BE2C (cell line): ENCODE measurements at regions not wholly inside any gene's neighbourhood (a gene's known extent, or its start where the extent isn't known, plus 50 kb on each side); places are given as distances from the start of the nearest gene placed in this dataset.

Experiments
- DNase-seq: peaks from one replicate; pipeline ENCODE4 v3.0.0-alpha.2; 2020
- H3K27me3 ChIP-seq: fragments of 250-450 bp; sonication (Bioruptor Pico); 2 replicates; pipeline ENCODE4 v1.5.1; 2020; ENCODE audit warnings: mild to moderate bottlenecking
- H3K36me3 ChIP-seq: fragments of 250-450 bp; sonication (Bioruptor Pico); 2 replicates; pipeline ENCODE4 v1.5.1; 2020; ENCODE audit warnings: mild to moderate bottlenecking
- H3K4me1 ChIP-seq: fragments of 250-450 bp; sonication (Bioruptor Pico); 2 replicates; pipeline ENCODE4 v1.5.1; 2020
- H3K4me3 ChIP-seq: 2 replicates; pipeline ENCODE4 v1.5.1; 2011; ENCODE audit warnings: low read depth, low read length
- H3K9me3 ChIP-seq: fragments of 250-450 bp; sonication (Bioruptor Pico); 2 replicates; pipeline ENCODE4 v1.5.1; 2020
- TF ChIP-seq, protein P1 (sequence below): IDR thresholded peaks from 2 replicates; pipeline ENCODE4 v1.5.1; 2012; ENCODE audit warnings: mild to moderate bottlenecking, low read depth, low read length

DNA sequence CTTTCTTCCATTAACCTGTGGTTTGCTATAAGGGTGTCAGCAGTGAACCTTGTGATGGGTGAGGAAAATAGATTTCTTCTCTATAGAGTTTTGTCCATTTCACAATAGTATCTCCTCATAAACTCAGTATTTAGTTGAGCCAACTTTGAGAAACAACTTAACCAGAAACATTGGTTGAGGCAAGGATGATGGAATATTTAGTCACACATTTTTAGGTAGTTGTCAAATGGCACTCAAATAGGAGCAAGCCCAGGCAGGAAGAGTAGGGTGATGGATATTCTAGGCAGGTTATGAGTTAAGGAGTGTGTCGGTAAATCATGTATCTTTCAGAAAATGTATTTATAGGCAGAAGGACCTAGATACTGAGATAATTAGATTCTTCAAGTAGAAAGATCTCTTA, 1267.6 kb downstream of the SLC16A7 start:
- no peaks in the 10 kb centered on the region for H3K27me3 ChIP-seq
- DNase-seq, result no peak
- H3K4me1 ChIP-seq, result no peaks in the 10 kb centered on the region
- H3K9me3 ChIP-seq, result no peaks in the 10 kb centered on the region
- H3K4me3 ChIP-seq, result no peak overlapping the region
- no peaks in the 10 kb centered on the region for H3K36me3 ChIP-seq
- TF ChIP-seq, protein P1, sequence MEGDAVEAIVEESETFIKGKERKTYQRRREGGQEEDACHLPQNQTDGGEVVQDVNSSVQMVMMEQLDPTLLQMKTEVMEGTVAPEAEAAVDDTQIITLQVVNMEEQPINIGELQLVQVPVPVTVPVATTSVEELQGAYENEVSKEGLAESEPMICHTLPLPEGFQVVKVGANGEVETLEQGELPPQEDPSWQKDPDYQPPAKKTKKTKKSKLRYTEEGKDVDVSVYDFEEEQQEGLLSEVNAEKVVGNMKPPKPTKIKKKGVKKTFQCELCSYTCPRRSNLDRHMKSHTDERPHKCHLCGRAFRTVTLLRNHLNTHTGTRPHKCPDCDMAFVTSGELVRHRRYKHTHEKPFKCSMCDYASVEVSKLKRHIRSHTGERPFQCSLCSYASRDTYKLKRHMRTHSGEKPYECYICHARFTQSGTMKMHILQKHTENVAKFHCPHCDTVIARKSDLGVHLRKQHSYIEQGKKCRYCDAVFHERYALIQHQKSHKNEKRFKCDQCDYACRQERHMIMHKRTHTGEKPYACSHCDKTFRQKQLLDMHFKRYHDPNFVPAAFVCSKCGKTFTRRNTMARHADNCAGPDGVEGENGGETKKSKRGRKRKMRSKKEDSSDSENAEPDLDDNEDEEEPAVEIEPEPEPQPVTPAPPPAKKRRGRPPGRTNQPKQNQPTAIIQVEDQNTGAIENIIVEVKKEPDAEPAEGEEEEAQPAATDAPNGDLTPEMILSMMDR, result no peak

DNA sequence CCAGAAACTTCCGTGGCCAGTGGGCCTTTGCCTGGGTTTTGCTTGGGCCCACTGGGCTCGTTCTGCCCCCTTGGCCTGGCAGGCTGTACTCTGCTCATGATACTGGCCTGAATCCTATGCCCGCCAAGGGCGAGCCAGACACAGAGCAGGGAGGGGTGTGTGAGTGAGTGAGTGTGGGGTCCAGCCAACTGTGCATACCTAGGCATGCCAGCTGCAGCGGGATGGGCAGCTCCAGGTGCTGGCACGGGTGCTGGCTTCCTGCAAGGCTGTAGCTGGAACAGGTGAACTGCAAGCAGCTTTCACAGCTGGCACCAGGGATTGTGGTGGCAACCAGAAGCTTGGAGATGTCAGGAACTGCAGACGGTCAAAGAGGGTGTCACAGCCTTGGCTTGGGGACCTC, 1276.4 kb downstream of the SLC16A7 start:
- H3K27me3 ChIP-seq, result no peaks in the 10 kb centered on the region
- no peaks in the 10 kb centered on the region for H3K36me3 ChIP-seq
- no peaks in the 10 kb centered on the region for H3K4me1 ChIP-seq
- DNase-seq, result no peak
- H3K9me3 ChIP-seq, result no peaks in the 10 kb centered on the region
- H3K4me3 ChIP-seq, result no peak overlapping the region
- TF ChIP-seq, protein P1, result no peak

DNA sequence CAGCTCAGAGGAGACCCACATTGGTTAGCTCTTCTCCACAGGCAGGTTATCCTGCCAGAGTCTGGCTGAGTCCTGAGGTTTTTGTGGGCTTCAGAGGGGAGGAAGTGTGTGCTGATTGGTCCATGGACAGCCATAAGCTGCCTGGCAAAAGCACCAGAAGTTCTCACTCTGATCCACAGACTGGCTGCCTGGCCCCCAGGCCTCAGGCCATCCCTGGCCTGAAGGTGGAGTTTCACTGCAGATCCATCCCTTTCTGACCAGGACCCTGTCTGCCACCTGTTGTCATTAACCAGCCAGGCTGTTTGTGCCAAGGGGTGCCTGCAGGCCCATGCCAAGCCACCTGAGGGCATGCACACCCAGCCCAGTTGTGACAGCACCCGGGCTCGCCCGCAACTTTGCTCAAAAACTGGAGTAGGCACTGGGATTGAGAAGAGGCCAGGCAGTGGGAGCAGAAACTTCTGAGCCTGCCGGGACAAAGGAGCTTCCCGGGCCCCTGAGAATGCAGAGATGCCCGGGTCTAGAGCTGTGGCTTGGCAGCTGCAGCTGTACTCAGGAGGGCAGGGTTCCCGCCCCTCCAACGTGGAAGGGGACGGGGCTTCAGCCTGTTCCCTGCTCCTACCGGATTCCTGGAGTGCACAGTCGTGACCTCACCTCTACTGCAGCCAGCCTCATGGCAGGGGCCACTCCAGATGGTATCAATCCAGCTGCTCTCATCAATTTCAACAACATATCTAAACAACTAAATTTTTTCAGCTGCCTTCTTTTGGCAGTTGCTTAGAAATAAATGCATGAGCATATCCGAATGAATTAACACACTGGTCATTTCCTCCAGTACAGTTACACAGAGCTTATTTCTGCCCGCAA, 1277.3 kb downstream of the SLC16A7 start:
- DNase-seq, result no peak
- H3K36me3 ChIP-seq, result no peaks in the 10 kb centered on the region
- H3K4me1 ChIP-seq, result no peaks in the 10 kb centered on the region
- H3K9me3 ChIP-seq, result no peaks in the 10 kb centered on the region
- TF ChIP-seq, protein P1, result no peak
- no peaks in the 10 kb centered on the region for H3K27me3 ChIP-seq
- no peak overlapping the region for H3K4me3 ChIP-seq

DNA sequence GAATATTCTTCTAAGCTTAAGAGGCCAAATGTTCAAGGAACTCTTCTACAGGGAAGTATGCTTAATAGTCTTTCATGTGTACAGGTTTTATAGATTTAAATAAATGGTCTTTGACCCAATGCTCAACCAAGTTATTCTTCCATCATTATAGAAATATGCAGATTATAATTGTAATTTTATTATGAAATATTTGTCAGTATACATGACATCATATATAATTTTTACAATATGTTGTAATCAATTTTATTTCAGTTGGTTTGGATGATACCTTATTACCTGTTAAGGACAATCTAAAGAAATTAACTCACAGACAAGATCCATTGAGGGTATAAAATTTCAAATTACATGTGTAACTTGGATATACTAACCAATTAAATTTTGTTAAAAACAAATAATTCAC, 1278.3 kb downstream of the SLC16A7 start:
- Histone ChIP-seq H3K27me3 (no peaks in the 10 kb centered on the region), H3K9me3 (no peaks in the 10 kb centered on the region), H3K36me3 (no peaks in the 10 kb centered on the region), H3K4me1 (no peaks in the 10 kb centered on the region), H3K4me3 (no peak overlapping the region)
- DNase-seq, result no peak
- TF ChIP-seq, protein P1, result no peak

- Histone ChIP-seq H3K27me3 (no peaks in the 10 kb centered on the region), H3K4me3 (no peak overlapping the region), H3K4me1 (no peaks in the 10 kb centered on the region), H3K9me3 (no peaks in the 10 kb centered on the region), H3K36me3 (no peaks in the 10 kb centered on the region)
- no peak for DNase-seq
- TF ChIP-seq, protein P1, result no peak
Observed at GRCh38 chr12:60920841-60921495, 1325.1 kb downstream of the SLC16A7 start.

GRCh38 chr12:60921541-60921940, 1325.7 kb downstream of the SLC16A7 start:
- TF ChIP-seq, protein P1, result no peak
- Histone ChIP-seq H3K27me3 (no peaks in the 10 kb centered on the region), H3K36me3 (no peaks in the 10 kb centered on the region), H3K4me3 (no peak overlapping the region), H3K9me3 (no peaks in the 10 kb centered on the region), H3K4me1 (no peaks in the 10 kb centered on the region)
- DNase-seq, result no peak
